NB4 (cell line): ENCODE measurements at regions not wholly inside any gene's neighbourhood (a gene's known extent, or its start where the extent isn't known, plus 50 kb on each side); places are given as distances from the start of the nearest gene placed in this dataset.

ENCODE experiments used
- CTCF ChIP-seq: IDR thresholded peaks from one replicate; pipeline ENCODE4 v1.5.1; 2012; ENCODE audit warnings: low read depth, low read length
- MAX ChIP-seq: IDR thresholded peaks from 2 replicates; pipeline ENCODE4 v1.6.1; 2011; ENCODE audit warnings: low read depth, low read length

- TF ChIP-seq MAX = no peak
- no peak for TF ChIP-seq CTCF
Observed at GRCh38 chr6:87917886-87918285, 129.8 kb upstream of the SPACA1 start.
